GM12878 (cell line): ENCODE measurements at regions not wholly inside any gene's neighbourhood (a gene's known extent, or its start where the extent isn't known, plus 50 kb on each side); places are given as distances from the start of the nearest gene placed in this dataset.

Experiments used
- ATAC-seq: fragments of 200-7000 bp; cut with Tn5 transposase; 3 replicates; pipeline ENCODE4 v1.9.1; 2020; ENCODE audit warnings: mild to moderate bottlenecking, moderate library complexity
- BruUV-seq: library from RNA; stranded (reverse); fragments of 400-500 nt; replicated peaks from 2 replicates; lab custom pipeline; 2021; lab: Mats Ljungman, UMichigan
- CTCF ChIA-PET: fragments of 300-600 bp; sonication (Branson Sonifier 250); formaldehyde crosslinking; extraction: SDS; loops from one replicate; lab custom pipeline; 2021; ENCODE audit warnings: inconsistent platforms; lab: Yijun Ruan, JAX
- POLR2A ChIA-PET: fragments of 350-600 bp; formaldehyde crosslinking; extraction: SDS; loops from one replicate; lab custom pipeline; 2021; ENCODE audit warnings: inconsistent platforms; lab: Charles Lee
- RAD21 ChIA-PET: fragments of 300-600 bp; sonication (Branson Sonifier 250); formaldehyde crosslinking; loops from one replicate; lab custom pipeline; 2023; ENCODE audit warnings: antibody characterized with exemption; ENCODE audit not compliant: unreplicated experiment; lab: Charles Lee
- SMC1A ChIA-PET: fragments of 300-600 bp; sonication (Branson Sonifier 250); formaldehyde crosslinking; loops from one replicate; lab custom pipeline; 2023; ENCODE audit not compliant: unreplicated experiment, uncharacterized antibody; lab: Charles Lee
- DNase-seq: peaks from one replicate; pipeline ENCODE4 v3.0.0-alpha.2; 2011; ENCODE audit warnings: low read depth, low spot score
- FAIRE-seq: peaks from 3 replicates; lab custom pipeline; 2011; peaks lifted over from hg19 to GRCh38; lab: Jason Lieb, UNC
- H2AFZ ChIP-seq: 2 replicates; pipeline ENCODE4 v1.6.0; 2011; ENCODE audit warnings: low read depth, low read length, control low read depth; ENCODE audit not compliant: control insufficient read depth
- H3K27ac ChIP-seq: 2 replicates; pipeline ENCODE4 v1.5.1; 2011; ENCODE audit warnings: control low read depth; ENCODE audit not compliant: control insufficient read depth, insufficient read depth
- H3K27me3 ChIP-seq, 2 experiments: replicated peaks in 1 of 2; 2 replicates each; pipeline versions ENCODE4 v1.6.0 to v1.6.1; 2011; ENCODE audit warnings: low read length in 1 of 2; ENCODE audit not compliant: control insufficient read depth in 2 of 2, insufficient read depth in 2 of 2
- H3K36me3 ChIP-seq, 2 experiments: 2 replicates each; pipeline ENCODE4 v1.5.1; 2011; ENCODE audit warnings: low read length in 1 of 2; ENCODE audit not compliant: control insufficient read depth in 2 of 2, insufficient read depth in 2 of 2
- H3K4me1 ChIP-seq: 2 replicates; pipeline ENCODE4 v1.6.1; 2011; ENCODE audit warnings: mild to moderate bottlenecking, low read length, moderate library complexity, mixed read lengths; ENCODE audit not compliant: control insufficient read depth, insufficient read depth
- H3K4me2 ChIP-seq: 2 replicates; pipeline ENCODE4 v1.6.0; 2011; ENCODE audit warnings: control low read depth; ENCODE audit not compliant: control insufficient read depth, insufficient read depth
- H3K4me3 ChIP-seq: fragments of 200-600 bp; sonication (generic); 2 replicates; pipeline ENCODE4 v1.5.1; 2016
- H3K79me2 ChIP-seq: 2 replicates; pipeline ENCODE4 v1.6.0; 2011; ENCODE audit warnings: low read length; ENCODE audit not compliant: control insufficient read depth, insufficient read depth
- H3K9ac ChIP-seq: 2 replicates; pipeline ENCODE4 v1.8.0; 2011; ENCODE audit warnings: low read length, control low read depth, mixed read lengths; ENCODE audit not compliant: control insufficient read depth, insufficient read depth
- H3K9me3 ChIP-seq: replicated peaks from 3 replicates; pipeline ENCODE4 v1.5.1; 2011; ENCODE audit warnings: mild to moderate bottlenecking, low read length; ENCODE audit not compliant: control insufficient read depth, insufficient read depth
- H4K20me1 ChIP-seq: 2 replicates; pipeline ENCODE4 v1.6.0; 2011; ENCODE audit not compliant: control insufficient read depth, insufficient read depth
- CHD2 ChIP-seq: IDR thresholded peaks from 2 replicates; pipeline ENCODE4 v1.6.1; 2011; ENCODE audit warnings: low read depth, low read length, improper control_type of control experiment, borderline replicate concordance
- MTA3 ChIP-seq: IDR thresholded peaks from 2 replicates; pipeline ENCODE4 v1.6.1; 2012; ENCODE audit warnings: low read length, inconsistent platforms, borderline replicate concordance
- NFYB ChIP-seq: IDR thresholded peaks from 2 replicates; pipeline ENCODE4 v1.6.1; 2011; ENCODE audit warnings: low read depth, mild to moderate bottlenecking, low read length, improper control_type of control experiment, moderate library complexity; ENCODE audit not compliant: insufficient read depth
- PBX3 ChIP-seq: IDR thresholded peaks from 2 replicates; pipeline ENCODE4 v1.6.1; 2011; ENCODE audit warnings: mild to moderate bottlenecking, low read depth, low read length, moderate library complexity; ENCODE audit not compliant: insufficient replicate concordance
- TCF3 ChIP-seq: IDR thresholded peaks from 2 replicates; pipeline ENCODE4 v1.6.1; 2012; ENCODE audit warnings: low read depth, mild to moderate bottlenecking, low read length, borderline replicate concordance; ENCODE audit not compliant: insufficient read depth
- WGBS: methylation state at CpG from one replicate; pipeline ENCODE4 v1.1.6; 2016; ENCODE audit warnings: low lambda C conversion rate; ENCODE audit not compliant: insufficient replicate concordance, insufficient coverage; ENCODE audit errors: missing lambda C conversion rate; 5-methylcytosine and 5-hydroxymethylcytosine counted together
- in situ Hi-C: fragments of 300-500 bp; cut with MboI; formaldehyde crosslinking; loops from 9 replicates; pipeline ENCODE4 v1.14.3; 2018; ENCODE audit warnings: mixed read lengths
- intact Hi-C: fragments of 100-400 bp; cut with micrococcal nuclease; formaldehyde crosslinking; loops from one replicate; pipeline ENCODE4 v1.14.2; 2022; ENCODE audit not compliant: unreplicated experiment

GRCh38 chr2:122539920-122540319, 784.5 kb downstream of the TSN start:
- POLR2A ChIA-PET = no interaction called here
- no peaks in the 10 kb centered on the region for H4K20me1 ChIP-seq
- no peak for TF ChIP-seq PBX3
- no peak for TF ChIP-seq CHD2
- no peak for TF ChIP-seq TCF3
- no peak for TF ChIP-seq NFYB
- in situ Hi-C loops (no loop called here), intact Hi-C loops (loop anchor here (5.0 kb wide), 2 partner anchors 52 to 207 kb away; no protein-coding TSS in a partner anchor)
- ATAC-seq = no peak
- RAD21 ChIA-PET = no interaction called here
- H3K9me3 ChIP-seq = no peaks in the 10 kb centered on the region
- no peak overlapping the region for H3K4me2 ChIP-seq
- DNase-seq = no peak
- CTCF ChIA-PET = no interaction called here
- H2AFZ ChIP-seq = no peak overlapping the region
- no peak overlapping the region for H3K27ac ChIP-seq
- no peak overlapping the region for H3K9ac ChIP-seq
- H3K4me3 ChIP-seq = no peak overlapping the region
- 40% methylated on average over 3 of the region's 3 CpGs for WGBS
- no peaks in the 10 kb centered on the region for H3K36me3 ChIP-seq
- no TSS peak for BruUV-seq
- H3K27me3 ChIP-seq = no peaks in the 10 kb centered on the region
- no peaks in the 10 kb centered on the region for H3K79me2 ChIP-seq
- H3K4me1 ChIP-seq = no peaks in the 10 kb centered on the region
- SMC1A ChIA-PET = no interaction called here
- no peak for FAIRE-seq

DNA sequence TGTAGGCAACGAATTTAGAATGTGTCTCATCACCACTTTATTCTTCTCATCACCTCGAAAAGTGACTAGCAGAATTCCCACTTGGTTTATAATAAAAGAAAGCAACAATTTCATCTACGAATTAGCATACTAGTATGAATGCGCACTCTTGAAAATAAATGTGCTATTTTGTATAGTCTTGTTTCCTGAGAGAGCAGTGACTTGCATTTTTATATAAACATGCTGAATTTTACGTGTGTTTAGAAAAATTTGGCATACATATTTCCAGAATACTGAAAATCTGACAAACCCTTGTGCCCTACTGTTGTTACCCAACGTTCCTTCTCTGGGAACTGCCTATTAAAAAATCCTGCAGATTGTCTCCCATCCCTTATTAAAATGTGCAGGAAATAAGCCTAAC, 786.8 kb downstream of the TSN start:
- no peaks in the 10 kb centered on the region for H3K36me3 ChIP-seq
- ChIA-PET RAD21 (no interaction called here), POLR2A (interaction anchor here (1.9 kb wide), 1 partner anchor 23 kb away, joined by 5 read pairs; no protein-coding TSS in a partner anchor), CTCF (no interaction called here), SMC1A (interaction anchor here (0.6 to 3.4 kb wide), 4 partner anchors 14 to 218 kb away, joined by 3 to 14 read pairs (median 4); no protein-coding TSS in a partner anchor)
- no peak overlapping the region for H3K9ac ChIP-seq
- intact Hi-C loops (loop anchor here (5.0 kb wide), 1 partner anchor 50 kb away; no protein-coding TSS in a partner anchor), in situ Hi-C loops (no loop called here)
- no peak for ATAC-seq
- no peak overlapping the region for H3K4me2 ChIP-seq
- no peak overlapping the region for H2AFZ ChIP-seq
- no peak overlapping the region for H3K27ac ChIP-seq
- no peak overlapping the region for H3K4me3 ChIP-seq
- FAIRE-seq = no peak
- no TSS peak for BruUV-seq
- no peak for TF ChIP-seq MTA3
- 13% methylated on average over 6 of the region's 6 CpGs for WGBS
- no peaks in the 10 kb centered on the region for H4K20me1 ChIP-seq
- no peaks in the 10 kb centered on the region for H3K27me3 ChIP-seq
- no peaks in the 10 kb centered on the region for H3K4me1 ChIP-seq
- H3K79me2 ChIP-seq = no peaks in the 10 kb centered on the region
- H3K9me3 ChIP-seq = no peaks in the 10 kb centered on the region
- DNase-seq = no peak
